Ascending aorta (tissue), 2 donors: ENCODE measurements at regions not wholly inside any gene's neighbourhood (a gene's known extent, or its start where the extent isn't known, plus 50 kb on each side); places are given as distances from the start of the nearest gene placed in this dataset.

Experiments used
- DNase-seq, 2 donors: peaks; one replicate each; pipeline ENCODE4 v3.0.0-alpha.2; 2019; ENCODE audit warnings: low spot score in 2 of 2
- H3K27ac ChIP-seq, 2 donors: fragments of 200-600 bp; sonication (generic); one replicate each; pipeline ENCODE4 v1.5.1; 2016 to 2017; ENCODE audit warnings: mild to moderate bottlenecking in 1 of 2
- H3K27me3 ChIP-seq: fragments of 200-600 bp; sonication (generic); one replicate; pipeline ENCODE4 v1.5.1; 2017
- H3K36me3 ChIP-seq, 2 donors: fragments of 200-600 bp; sonication (generic); one replicate each; pipeline ENCODE4 v1.5.1; 2016
- H3K4me1 ChIP-seq, 2 donors: fragments of 200-600 bp; sonication (generic); one replicate each; pipeline ENCODE4 v1.5.1; 2016 to 2017; ENCODE audit warnings: mild to moderate bottlenecking in 1 of 2
- H3K4me3 ChIP-seq, 2 donors: fragments of 200-600 bp; sonication (generic); one replicate each; pipeline ENCODE4 v1.5.1; 2016 to 2017; ENCODE audit warnings: mild to moderate bottlenecking in 1 of 2
- H3K9me3 ChIP-seq, 2 donors: fragments of 200-600 bp; sonication (generic); one replicate each; pipeline ENCODE4 v1.5.1; 2016
- CTCF ChIP-seq, 3 experiments: fragments of 200-600 bp in 2 of 3; fragments of 450-650 bp in 1 of 3; sonication (generic) in 2 of 3; IDR thresholded peaks; one replicate each; pipeline ENCODE4 v1.5.1; 2016 to 2019; ENCODE audit warnings: antibody characterized with exemption in 3 of 3, mild to moderate bottlenecking in 1 of 3, moderate library complexity in 1 of 3
- intact Hi-C: fragments of 100-400 bp; cut with DNase I; formaldehyde crosslinking; loops from one replicate; pipeline ENCODE4 v1.15.1; 2023

- intact Hi-C loops = no loop called here
- no peaks in the 10 kb centered on the region for H3K27me3 ChIP-seq
- H3K9me3 ChIP-seq = no peaks in the 10 kb centered on the region
- H3K27ac ChIP-seq = no peak overlapping the region
- H3K4me3 ChIP-seq = no peak overlapping the region
- H3K36me3 ChIP-seq = no peaks in the 10 kb centered on the region
- no peaks in the 10 kb centered on the region for H3K4me1 ChIP-seq
- no peak for DNase-seq
- TF ChIP-seq CTCF (IDR thresholded peaks at IDR 0.05) = no peak
Measured at GRCh38 chr9:99335280-99335679, 113.2 kb downstream of the SEC61B start.

GRCh38 chr9:99336005-99336404, 113.9 kb downstream of the SEC61B start:
- DNase-seq = no peak
- Histone ChIP-seq H3K27me3 (no peaks in the 10 kb centered on the region), H3K4me1 (no peaks in the 10 kb centered on the region), H3K4me3 (no peak overlapping the region), H3K9me3 (no peaks in the 10 kb centered on the region), H3K27ac (no peak overlapping the region), H3K36me3 (no peaks in the 10 kb centered on the region)
- TF ChIP-seq CTCF (IDR thresholded peaks at IDR 0.05) = no peak
- intact Hi-C loops = no loop called here

- Histone ChIP-seq H3K4me1 (no peaks in the 10 kb centered on the region), H3K27ac (no peak overlapping the region), H3K27me3 (no peaks in the 10 kb centered on the region), H3K36me3 (no peaks in the 10 kb centered on the region), H3K9me3 (no peaks in the 10 kb centered on the region), H3K4me3 (no peak overlapping the region)
- DNase-seq = no peak
- intact Hi-C loops = no loop called here
- no peak for TF ChIP-seq CTCF (IDR thresholded peaks at IDR 0.05)
Measured at GRCh38 chr9:99336531-99336930, 114.4 kb downstream of the SEC61B start.

- Histone ChIP-seq H3K4me1 (no peaks in the 10 kb centered on the region), H3K36me3 (no peaks in the 10 kb centered on the region), H3K9me3 (no peaks in the 10 kb centered on the region), H3K4me3 (no peak overlapping the region), H3K27ac (no peak overlapping the region), H3K27me3 (no peaks in the 10 kb centered on the region)
- no peak for TF ChIP-seq CTCF (IDR thresholded peaks at IDR 0.05)
- DNase-seq = no peak
- intact Hi-C loops = no loop called here
Measured at GRCh38 chr9:99340281-99340680, 118.2 kb downstream of the SEC61B start.

GRCh38 chr9:99341686-99342085, 119.6 kb downstream of the SEC61B start:
- Histone ChIP-seq H3K4me3 (no peak overlapping the region), H3K27me3 (no peaks in the 10 kb centered on the region), H3K9me3 (no peaks in the 10 kb centered on the region), H3K27ac (no peak overlapping the region), H3K36me3 (no peaks in the 10 kb centered on the region), H3K4me1 (no peaks in the 10 kb centered on the region)
- no peak for DNase-seq
- intact Hi-C loops = no loop called here
- no peak for TF ChIP-seq CTCF (IDR thresholded peaks at IDR 0.05)

GRCh38 chr9:99345451-99345850, 123.4 kb downstream of the SEC61B start:
- intact Hi-C loops = no loop called here
- Histone ChIP-seq H3K4me1 (no peaks in the 10 kb centered on the region), H3K9me3 (no peaks in the 10 kb centered on the region), H3K27me3 (no peaks in the 10 kb centered on the region), H3K36me3 (no peaks in the 10 kb centered on the region), H3K27ac (no peak overlapping the region), H3K4me3 (no peak overlapping the region)
- no peak for TF ChIP-seq CTCF (IDR thresholded peaks at IDR 0.05)
- DNase-seq = no peak
